Fibroblast of lung (primary cell): ENCODE measurements at regions not wholly inside any gene's neighbourhood (a gene's known extent, or its start where the extent isn't known, plus 50 kb on each side); places are given as distances from the start of the nearest gene placed in this dataset.

ENCODE experiments used
- DNase-seq, 2 donors: peaks; one replicate each; pipeline versions ENCODE4 v3.0.0 to v3.0.0-alpha.2; 2010; ENCODE audit warnings: low read depth in 2 of 2
- H2AFZ ChIP-seq: 2 replicates; pipeline ENCODE4 v1.5.1; 2012; ENCODE audit warnings: low read length, control low read depth, inconsistent platforms
- H3K27ac ChIP-seq: 2 replicates; pipeline ENCODE4 v1.5.1; 2011; ENCODE audit warnings: low read length, control low read depth; ENCODE audit not compliant: insufficient read depth
- H3K27me3 ChIP-seq: 2 replicates; pipeline ENCODE4 v1.5.1; 2011; ENCODE audit warnings: mild to moderate bottlenecking, low read length; ENCODE audit not compliant: control insufficient read depth, insufficient read depth
- H3K36me3 ChIP-seq: 2 replicates; pipeline ENCODE4 v1.5.1; 2011; ENCODE audit warnings: low read length; ENCODE audit not compliant: control insufficient read depth, insufficient read depth
- H3K4me1 ChIP-seq: 2 replicates; pipeline ENCODE4 v1.5.1; 2011; ENCODE audit warnings: low read length; ENCODE audit not compliant: control insufficient read depth, insufficient read depth; ENCODE audit errors: extremely low read depth
- H3K4me2 ChIP-seq: 2 replicates; pipeline ENCODE4 v1.5.1; 2011; ENCODE audit warnings: low read length, control low read depth; ENCODE audit not compliant: insufficient read depth; ENCODE audit errors: extremely low read depth
- H3K4me3 ChIP-seq, 4 experiments: fragments of 200-600 bp in 1 of 4; sonication (generic) in 1 of 4; replicated peaks in 1 of 4; 2 replicates each; pipeline ENCODE4 v1.5.1; 2011 to 2016; ENCODE audit warnings: low read length in 4 of 4, low read depth in 3 of 4, mild to moderate bottlenecking in 3 of 4, control low read depth in 2 of 4, inconsistent platforms in 1 of 4, mixed read lengths in 1 of 4; ENCODE audit not compliant: insufficient read depth in 1 of 4; ENCODE audit errors: control extremely low read depth in 1 of 4
- H3K79me2 ChIP-seq: 2 replicates; pipeline ENCODE4 v1.5.1; 2012; ENCODE audit warnings: mild to moderate bottlenecking, low read length, inconsistent platforms; ENCODE audit not compliant: control insufficient read depth, insufficient read depth
- H3K9ac ChIP-seq: 2 replicates; pipeline ENCODE4 v1.5.1; 2011; ENCODE audit warnings: mild to moderate bottlenecking, low read length, control low read depth; ENCODE audit not compliant: insufficient read depth
- H3K9me3 ChIP-seq: 2 replicates; pipeline ENCODE4 v1.5.1; 2012; ENCODE audit warnings: low read depth, low read length; ENCODE audit not compliant: control insufficient read depth, insufficient read depth
- H4K20me1 ChIP-seq: 2 replicates; pipeline ENCODE4 v1.5.1; 2011; ENCODE audit warnings: low read length; ENCODE audit not compliant: control insufficient read depth, insufficient read depth; ENCODE audit errors: extremely low read depth
- CTCF ChIP-seq, 2 donors: IDR thresholded peaks in 1 of 2; conservative IDR thresholded peaks in 1 of 2; 1 replicate in 1 of 2; 2 replicates in 1 of 2; pipeline ENCODE4 v1.5.1; 2011 to 2012; ENCODE audit warnings: low read length in 2 of 2, control low read depth in 1 of 2, inconsistent platforms in 1 of 2, low read depth in 1 of 2, mild to moderate bottlenecking in 1 of 2
- EZH2 ChIP-seq: IDR thresholded peaks from 2 replicates; pipeline ENCODE4 v1.5.1; 2012; ENCODE audit warnings: low read length, control low read depth, mild to moderate bottlenecking; ENCODE audit errors: missing control alignments

DNA sequence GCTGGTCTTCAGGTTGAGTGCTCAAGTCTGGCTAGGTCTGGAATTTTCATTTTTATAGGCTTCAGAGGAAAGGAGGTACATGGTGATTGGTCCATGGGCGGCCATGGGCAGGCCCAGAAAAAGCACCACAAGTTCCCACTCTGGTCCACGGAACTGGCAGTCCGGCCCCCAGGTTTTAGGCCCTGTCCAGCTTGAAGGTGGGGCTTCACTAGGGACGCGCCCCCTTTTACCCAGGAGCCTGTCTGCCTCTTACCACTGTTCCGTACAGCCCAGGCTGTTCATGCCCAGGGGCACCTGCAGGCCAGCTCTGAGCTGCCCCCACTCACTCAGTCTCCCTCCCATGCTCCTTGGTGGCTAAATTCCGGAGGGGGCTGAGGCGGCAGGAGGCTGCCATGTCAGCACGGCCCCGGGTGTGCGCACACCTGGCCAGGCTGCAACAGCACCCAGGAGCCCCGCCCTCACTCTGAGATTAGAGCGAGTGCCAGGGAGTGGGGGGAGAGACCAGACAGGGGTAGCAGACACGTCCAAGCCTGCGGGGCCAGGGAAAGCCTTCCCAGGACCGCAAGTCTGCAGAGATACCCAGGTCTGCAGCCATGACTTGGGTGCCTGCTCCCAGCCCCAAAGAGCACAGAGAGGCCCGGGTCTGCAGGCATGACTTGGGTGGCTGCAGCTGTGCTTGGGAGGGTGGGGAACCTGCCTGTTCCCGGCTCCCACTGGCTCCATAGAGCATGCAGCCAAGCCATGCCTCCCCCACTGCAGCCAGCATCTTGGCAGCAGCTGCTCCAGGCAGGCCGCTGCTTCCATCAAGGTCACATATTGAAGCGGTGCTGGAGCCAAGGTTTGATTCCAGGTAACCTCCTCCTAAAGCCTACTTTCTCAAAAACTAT is 390.2 kb upstream of the SGCD start:
- Histone ChIP-seq H3K27ac (no peak overlapping the region), H3K27me3 (no peaks in the 10 kb centered on the region), H3K4me1 (no peaks in the 10 kb centered on the region), H4K20me1 (no peaks in the 10 kb centered on the region), H3K9me3 (no peaks in the 10 kb centered on the region), H3K4me2 (no peak overlapping the region), H3K79me2 (no peaks in the 10 kb centered on the region), H2AFZ (no peak overlapping the region), H3K36me3 (no peaks in the 10 kb centered on the region), H3K9ac (no peak overlapping the region), H3K4me3 (no peak overlapping the region)
- no peak for DNase-seq
- no peak for TF ChIP-seq EZH2
- TF ChIP-seq CTCF (conservative IDR thresholded peaks at IDR 0.05 in 1 of 2, IDR thresholded peaks at IDR 0.05 in 1 of 2; ENCODE audit: low read depth in 1 of 2, low read length in 2 of 2), result no peak

- no peaks in the 10 kb centered on the region for H3K36me3 ChIP-seq
- TF ChIP-seq EZH2, result no peak
- TF ChIP-seq CTCF (conservative IDR thresholded peaks at IDR 0.05 in 1 of 2, IDR thresholded peaks at IDR 0.05 in 1 of 2; ENCODE audit: low read depth in 1 of 2, low read length in 2 of 2), result no peak
- H4K20me1 ChIP-seq, result no peaks in the 10 kb centered on the region
- H3K4me3 ChIP-seq, result no peak overlapping the region
- DNase-seq, result no peak
- no peak overlapping the region for H2AFZ ChIP-seq
- H3K4me2 ChIP-seq, result no peak overlapping the region
- H3K4me1 ChIP-seq, result no peaks in the 10 kb centered on the region
- H3K9me3 ChIP-seq, result no peaks in the 10 kb centered on the region
- no peaks in the 10 kb centered on the region for H3K27me3 ChIP-seq
- H3K79me2 ChIP-seq, result no peaks in the 10 kb centered on the region
- no peak overlapping the region for H3K27ac ChIP-seq
- H3K9ac ChIP-seq, result no peak overlapping the region
Measured at GRCh38 chr5:155938051-155938450, 388.9 kb upstream of the SGCD start.

DNA sequence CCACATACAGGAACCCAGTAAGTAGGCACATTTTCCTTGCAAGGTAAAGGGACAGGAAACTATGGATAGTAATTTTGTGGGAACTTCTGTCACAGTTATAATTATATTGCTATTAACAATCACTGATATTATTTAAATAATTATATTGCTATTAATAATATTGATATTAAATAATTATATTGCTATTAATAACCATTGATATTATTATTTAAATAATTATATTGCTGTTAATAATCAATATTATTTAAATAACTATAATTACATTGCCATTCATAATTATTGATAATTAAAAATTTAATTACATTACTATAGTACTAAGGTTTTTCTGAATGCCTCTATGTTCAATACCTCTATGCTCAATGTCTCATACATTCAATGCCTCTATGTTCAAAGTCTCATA is 385.6 kb upstream of the SGCD start:
- TF ChIP-seq EZH2, result no peak
- TF ChIP-seq CTCF (conservative IDR thresholded peaks at IDR 0.05 in 1 of 2, IDR thresholded peaks at IDR 0.05 in 1 of 2; ENCODE audit: low read depth in 1 of 2, low read length in 2 of 2), result no peak
- Histone ChIP-seq H3K9me3 (no peaks in the 10 kb centered on the region), H3K27me3 (no peaks in the 10 kb centered on the region), H2AFZ (no peak overlapping the region), H3K4me3 (no peak overlapping the region), H3K9ac (no peak overlapping the region), H3K4me2 (no peak overlapping the region), H3K4me1 (no peaks in the 10 kb centered on the region), H3K27ac (no peak overlapping the region), H3K79me2 (no peaks in the 10 kb centered on the region), H4K20me1 (no peaks in the 10 kb centered on the region), H3K36me3 (no peaks in the 10 kb centered on the region)
- no peak for DNase-seq
